NCI-H748 (cell line): ENCODE measurements at regions not wholly inside any gene's neighbourhood (a gene's known extent, or its start where the extent isn't known, plus 50 kb on each side); places are given as distances from the start of the nearest gene placed in this dataset.
"Not testable (repeated sequence)": the region's sequence is repeated elsewhere in the genome, so short reads cannot be mapped to it uniquely, and the experiment has no call there.

Experiments used
- DNase-seq: peaks from one replicate; lab custom pipeline; 2025; ENCODE audit not compliant: unreplicated experiment; lab: John Stamatoyannopoulos, UW

DNA sequence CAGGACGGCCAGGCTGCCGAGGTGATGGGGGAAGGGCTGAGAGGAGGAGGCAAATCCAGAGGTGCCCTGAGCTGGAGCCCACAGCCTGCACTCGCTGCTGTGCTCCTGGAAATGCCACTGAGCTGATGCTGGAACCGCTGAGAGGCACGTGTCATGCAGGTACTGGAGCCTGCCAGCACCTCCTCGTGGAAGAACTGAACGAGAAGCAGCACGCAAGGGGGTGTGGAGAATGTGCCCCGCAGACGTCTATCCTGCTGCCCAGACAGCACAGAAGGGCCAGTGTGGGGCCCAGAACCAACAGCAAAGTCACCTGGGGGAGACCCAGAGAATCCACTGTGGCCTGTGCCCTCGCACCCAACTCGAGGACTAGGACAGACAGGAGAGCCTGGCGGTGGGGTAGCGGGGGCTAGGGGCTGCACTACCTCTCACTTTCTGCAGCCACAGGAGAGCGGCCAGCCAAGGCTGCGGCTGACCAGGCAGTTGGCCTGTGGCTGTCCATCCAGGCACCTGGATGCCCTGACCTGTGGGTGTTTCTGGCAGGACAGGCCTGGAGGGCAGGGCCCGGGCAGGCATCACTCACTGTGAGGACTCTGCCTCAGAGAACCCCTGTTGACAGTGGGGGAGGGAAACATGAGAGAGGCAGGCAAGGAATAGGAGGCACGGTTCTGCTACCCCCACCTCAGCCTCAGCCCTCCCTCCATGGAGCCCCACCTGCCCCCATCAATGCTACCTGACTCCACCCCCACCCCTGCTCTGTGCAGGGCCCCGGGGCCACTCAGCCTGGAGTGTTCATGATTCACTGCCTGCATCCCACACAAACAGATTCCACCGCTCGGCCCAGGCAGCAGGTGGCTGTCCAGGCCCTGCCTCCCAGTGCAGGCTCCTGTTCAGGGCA is 213.1 kb downstream of the TBC1D2B start:
- no peak for DNase-seq

DNA sequence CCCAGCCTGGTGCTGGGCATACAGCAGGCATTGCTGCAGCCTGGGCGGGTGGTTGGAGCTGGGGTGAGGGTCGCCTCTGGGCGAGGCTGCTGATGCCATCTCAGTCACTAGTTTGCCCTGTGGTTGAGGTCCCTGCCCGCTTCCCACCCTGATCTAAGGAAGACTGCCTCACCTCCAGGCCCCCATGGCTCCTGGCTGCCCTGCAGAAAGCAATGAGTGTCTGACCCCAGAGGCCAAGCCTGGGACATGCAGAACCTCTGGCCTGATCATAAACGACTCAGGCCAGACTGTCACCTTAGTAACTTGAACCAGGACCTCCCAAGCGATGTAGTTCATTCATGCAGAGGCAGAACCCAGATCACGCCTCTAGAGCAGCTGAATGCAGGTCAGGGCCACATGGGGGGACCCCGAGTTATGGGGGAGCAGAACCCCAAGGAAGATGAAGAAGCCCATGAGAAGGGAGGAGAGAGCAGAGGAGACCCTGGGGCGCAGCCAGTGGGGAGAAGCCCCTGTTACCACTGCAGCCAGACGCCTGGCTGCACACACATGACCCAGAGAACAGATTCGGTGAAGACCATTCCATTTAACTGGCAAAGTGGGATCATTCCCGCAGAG is 213.9 kb downstream of the TBC1D2B start:
- DNase-seq = no peak

- DNase-seq = no peak
These were observed 214.8 kb downstream of the TBC1D2B start for GRCh38 chr15:77862651-77863104.

DNA sequence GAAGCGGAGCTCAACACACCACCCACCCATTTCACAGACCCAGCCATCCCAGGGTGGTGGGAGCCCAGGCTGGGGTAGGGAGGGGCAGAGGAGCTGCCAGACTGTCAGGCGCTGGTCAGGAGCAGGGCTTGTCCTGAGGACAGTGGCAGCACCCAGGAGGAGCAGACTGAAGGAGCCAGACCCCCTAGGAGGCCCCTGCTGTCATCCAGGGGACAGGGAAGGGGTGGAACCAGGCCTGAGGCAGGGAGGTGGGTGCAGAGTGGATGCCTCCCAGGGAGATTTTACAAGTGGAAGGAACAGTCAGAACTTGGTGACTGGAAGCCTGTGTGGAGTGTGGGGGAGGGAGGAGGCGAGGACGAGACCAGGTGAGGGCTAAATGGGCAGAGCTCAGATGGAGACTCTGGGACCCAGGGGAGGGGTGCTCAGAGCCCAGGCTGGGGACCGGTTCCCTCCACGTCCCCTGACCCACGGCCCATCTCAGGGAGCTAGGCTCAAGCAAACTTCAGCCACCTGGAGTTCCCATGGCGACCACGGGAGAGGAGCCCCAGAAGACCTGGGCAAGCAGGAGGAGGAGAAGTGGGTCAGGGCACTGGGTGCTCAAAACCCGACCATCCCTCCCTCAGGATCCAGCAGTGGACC is 215.4 kb downstream of the TBC1D2B start:
- DNase-seq = not testable (repeated sequence)

DNA sequence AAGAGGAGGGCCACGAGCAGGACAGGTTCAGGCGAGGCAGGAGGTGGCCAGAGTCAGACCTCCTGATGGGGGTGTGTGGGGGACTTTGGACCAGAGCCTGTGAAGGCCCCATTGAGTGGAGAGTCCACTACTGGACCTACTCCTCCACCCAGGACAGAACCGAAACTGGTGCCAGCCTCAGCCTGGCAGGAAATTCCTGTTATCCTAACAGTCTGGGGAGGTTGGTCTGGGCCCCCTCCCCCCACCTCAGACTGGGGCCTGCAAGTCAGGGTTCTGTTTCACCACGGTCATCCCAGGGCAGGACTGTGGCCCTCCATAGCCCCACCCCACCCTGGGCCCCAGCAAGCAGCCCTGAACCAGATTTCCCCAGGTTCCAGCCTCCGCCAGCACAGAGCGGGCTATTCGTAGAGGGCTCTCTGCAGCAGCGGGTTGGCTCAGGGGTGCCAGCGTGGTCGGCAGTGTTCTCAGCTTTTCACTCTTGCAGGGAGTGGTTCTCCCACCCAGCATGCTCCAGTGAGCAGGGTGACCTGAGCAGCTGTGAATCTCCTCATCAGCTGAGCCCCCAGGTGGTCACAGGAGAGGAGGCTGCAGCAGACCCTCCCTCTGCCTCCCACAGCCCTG is 217.3 kb downstream of the TBC1D2B start:
- no peak for DNase-seq

GRCh38 chr15:77859491-77860060 is 217.9 kb downstream of the TBC1D2B start:
- DNase-seq = no peak

DNA sequence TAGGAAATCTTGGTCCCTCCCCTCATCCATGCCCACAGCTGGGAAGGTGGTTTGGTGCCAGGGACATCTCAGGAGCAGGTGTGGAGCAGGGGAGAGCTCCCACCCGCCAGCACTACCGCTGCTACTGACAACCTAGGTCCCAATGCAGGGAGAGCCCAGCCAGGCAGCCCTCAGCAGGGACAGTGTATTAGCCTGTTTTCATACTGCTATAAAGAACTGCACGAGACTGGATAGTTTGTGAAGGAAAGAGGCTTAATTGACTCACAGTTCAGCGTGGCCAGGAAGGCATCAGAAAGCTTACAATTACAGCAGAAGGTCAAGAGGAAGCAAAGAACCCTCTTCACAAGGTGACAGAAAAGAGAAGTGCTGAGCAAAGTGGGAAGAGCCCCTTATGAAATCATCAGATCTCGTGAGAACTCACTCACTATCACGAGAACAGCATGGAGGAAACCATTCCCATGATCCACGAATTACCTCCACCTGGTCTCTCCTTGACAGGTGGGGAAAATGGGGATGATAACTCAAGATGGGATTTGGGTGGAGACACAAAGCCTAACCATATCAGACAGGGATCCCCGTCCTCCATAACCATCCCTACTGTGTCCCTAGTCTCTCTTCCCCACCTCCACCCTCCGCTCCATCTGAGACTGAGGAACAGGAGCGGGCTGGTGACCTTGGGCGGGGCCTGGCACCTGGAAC is 218.6 kb downstream of the TBC1D2B start:
- DNase-seq = no peak

DNA sequence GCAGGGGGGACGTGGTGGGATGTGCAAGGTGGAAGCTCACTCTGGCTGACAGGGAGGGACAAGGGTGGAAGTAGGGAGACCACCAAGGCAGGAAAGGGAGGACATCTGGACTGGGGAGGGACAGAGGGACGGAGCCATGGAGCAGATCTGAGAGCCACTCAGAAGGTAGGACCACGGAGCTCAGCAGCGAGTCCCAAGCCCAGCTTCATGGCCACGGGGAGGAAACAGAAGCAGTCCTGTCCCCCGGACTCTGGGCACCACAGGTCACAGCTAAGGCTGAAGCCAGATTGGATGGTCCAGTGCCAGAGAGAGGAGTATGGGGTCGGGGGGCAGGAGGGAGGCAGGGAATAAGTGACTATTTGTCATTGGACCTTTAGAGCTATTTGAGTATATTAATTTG is 220.1 kb downstream of the TBC1D2B start:
- DNase-seq = no peak

GRCh38 chr15:77856705-77857346 is 220.7 kb downstream of the TBC1D2B start:
- no peak for DNase-seq

DNA sequence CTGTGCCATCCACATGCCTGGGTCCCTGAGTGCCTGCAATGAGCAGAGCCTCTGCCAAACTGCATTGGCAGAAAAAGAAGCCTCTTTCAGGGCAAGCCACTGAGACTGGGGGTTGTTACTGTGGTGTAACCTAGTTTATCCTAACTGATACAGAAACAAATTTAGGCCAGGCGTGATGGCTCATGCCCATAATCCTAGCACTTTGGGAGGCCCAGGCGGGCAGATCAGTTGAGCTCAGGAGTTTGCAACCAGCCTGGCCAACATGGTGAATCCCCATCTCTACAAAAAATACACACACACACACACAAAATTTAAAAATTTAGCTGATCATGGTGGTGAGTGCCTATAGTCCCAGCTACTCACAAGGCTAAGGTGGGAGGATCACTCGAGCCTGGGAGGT is 221.6 kb downstream of the TBC1D2B start:
- no peak for DNase-seq

DNA sequence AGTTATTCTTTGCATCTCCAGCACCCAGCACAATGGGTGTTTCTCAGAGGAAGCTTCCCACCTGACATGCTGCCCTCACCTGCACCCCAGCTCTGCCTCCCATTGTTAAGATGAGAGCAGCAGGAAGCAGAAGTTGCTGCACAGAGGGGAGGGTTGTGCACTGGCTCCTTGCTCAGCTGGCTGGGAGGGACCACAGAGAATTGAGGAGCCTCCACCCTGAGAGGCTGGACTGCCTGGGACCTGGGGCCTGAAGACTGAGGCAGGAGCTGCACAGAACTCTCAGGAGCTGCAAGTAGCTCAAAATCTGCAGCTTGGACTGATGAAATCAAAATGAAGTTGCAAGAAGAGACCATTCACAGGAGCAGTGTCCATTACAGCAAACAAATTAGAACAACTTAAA is 222.3 kb upstream of the LINGO1 start:
- DNase-seq = no peak

DNA sequence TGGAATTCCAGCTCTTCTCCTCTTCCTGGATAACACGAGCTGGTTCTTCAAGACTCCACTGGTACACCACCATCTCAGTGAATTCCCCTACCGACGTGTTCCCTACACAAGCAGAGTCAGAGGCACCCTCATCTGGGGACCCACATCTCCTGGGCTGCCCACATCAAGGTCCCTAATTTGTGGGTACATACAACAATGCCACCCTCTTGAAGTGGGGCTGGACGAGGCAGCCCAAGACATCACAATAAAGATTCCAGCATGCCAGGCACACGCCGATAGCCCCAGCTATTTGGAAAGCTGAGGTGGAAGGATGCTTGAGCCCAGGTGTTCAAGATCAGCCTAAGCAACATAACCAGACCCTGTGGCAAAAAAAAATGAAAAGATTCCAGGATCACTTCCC is 221.2 kb upstream of the LINGO1 start:
- DNase-seq = no peak

DNA sequence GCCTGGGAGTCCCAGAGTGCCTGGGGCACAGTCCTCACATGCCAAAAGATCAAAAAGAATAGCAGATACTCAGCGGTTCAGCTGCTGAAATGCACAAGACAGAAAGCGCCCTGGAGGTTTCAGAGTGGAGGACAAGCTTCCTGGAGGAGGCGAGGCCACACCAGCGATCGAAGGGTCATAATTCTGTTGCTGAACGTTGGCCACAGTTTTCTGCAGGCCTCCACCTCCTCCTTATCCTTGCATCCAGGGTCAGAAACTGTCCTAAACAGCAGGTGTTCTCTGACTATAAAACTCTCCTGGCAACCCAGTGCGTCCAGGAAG is 220.3 kb upstream of the LINGO1 start:
- DNase-seq = no peak

DNA sequence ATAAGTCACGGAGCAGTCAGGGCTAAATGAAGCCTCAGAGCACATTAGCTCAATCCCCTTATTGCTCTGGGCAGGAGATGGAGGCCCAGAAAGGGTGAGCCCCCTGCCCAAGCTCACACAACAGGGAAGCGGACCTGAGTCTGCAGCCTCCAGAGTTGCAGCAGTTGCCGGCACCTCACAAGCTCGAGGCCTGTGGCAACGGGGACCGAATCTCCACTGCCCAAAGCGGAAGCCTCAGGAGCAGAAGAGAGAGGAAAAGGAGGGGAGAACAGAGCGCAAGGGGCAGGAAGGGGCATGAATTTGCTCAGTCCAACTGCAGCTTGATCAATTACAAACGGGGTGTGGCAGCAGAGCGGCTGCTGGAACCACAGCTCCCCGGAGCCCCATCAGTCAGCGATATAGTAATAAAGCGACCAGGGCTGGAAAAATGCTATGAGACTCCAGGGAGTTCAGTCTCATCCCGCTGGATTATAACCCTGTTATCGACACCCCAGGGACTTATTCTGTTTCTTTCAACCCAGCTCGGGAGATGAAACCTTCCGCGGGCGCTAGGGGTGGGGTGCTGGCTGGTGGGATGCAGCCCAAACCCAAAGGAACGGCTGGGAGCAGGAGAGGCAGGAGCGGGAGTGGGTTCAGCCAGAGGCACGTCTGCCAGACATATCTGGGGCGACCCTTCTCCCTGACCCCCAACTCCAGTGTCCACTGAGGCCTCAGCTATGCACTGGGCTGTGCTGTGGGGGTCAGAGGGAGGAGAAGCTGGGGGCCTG is 219.7 kb upstream of the LINGO1 start:
- DNase-seq = no peak

DNA sequence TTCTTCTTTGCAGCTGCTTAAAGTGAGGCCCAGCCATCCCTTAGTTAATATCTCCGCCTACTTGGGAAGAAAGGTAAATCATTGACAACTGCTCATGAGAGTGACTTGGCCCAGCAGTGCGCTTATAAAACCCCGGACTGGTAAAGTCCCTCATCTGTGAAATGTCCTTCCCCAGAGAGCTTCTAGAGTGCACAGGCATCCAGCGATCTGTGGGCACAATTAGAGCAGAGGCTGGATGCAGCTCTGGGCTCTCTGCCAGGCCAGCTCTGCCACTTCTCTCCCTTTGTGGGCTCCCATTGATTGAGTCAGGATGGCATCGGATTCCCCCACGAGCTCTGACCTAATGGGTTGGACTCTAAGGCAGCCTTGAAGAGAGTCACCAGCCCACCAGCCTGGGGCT is 219.0 kb upstream of the LINGO1 start:
- DNase-seq = peak; percentile 7

DNA sequence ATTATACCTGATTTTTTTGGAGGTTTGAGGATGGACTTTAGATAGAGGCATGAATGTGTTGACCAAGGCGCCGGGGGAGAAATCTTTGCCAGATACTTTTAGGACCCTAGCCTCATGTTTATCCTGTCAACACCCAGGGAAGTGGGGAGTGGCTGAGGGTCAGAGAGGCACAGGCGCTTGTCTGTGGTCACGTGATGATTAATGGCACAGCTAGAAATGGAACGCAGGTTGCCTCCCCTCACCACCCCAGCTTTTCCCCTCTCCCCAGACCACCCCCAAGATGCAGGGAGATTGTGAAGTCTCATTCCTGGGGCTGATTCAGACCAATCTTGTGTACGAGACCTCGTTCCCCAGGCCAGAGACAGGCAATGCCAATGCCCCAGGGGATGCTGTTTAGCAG is 218.4 kb upstream of the LINGO1 start:
- no peak for DNase-seq

- DNase-seq = no peak
These were observed 214.3 kb upstream of the LINGO1 start for GRCh38 chr15:77846986-77847385.

DNA sequence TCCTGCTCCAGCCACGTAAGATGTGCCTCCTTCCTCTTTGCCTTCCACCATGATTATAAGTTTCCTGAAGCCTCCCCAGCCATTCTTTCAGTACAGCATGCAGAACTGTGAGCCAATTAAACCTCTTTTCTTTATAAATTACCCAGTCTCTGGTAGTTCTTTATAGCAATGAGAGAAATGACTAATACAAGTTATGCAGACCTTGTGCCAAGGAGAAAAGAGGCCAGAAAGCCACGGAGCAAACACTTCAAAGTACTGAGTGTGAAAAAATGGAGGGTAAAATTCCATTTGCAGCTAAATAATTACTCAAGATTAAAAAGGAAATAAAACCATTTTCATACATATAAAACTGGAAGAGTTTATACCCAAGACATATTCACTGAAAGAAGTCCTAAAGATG is 213.6 kb upstream of the LINGO1 start:
- DNase-seq = no peak

GRCh38 chr15:77844798-77845446 is 212.2 kb upstream of the LINGO1 start:
- no peak for DNase-seq
